Large intestine (tissue), 3 donors: ENCODE measurements at regions not wholly inside any gene's neighbourhood (a gene's known extent, or its start where the extent isn't known, plus 50 kb on each side); places are given as distances from the start of the nearest gene placed in this dataset.

Experiments
- DNase-seq, 2 donors: peaks; one replicate each; pipeline versions ENCODE4 v3.0.0 to v3.0.0-alpha.2; 2013
- H3K27ac ChIP-seq: one replicate; pipeline ENCODE4 v1.5.1; 2013; ENCODE audit warnings: low read length
- H3K27me3 ChIP-seq: 2 replicates; pipeline ENCODE4 v1.6.1; 2013; ENCODE audit warnings: low read length; ENCODE audit not compliant: control insufficient read depth, insufficient read depth
- H3K36me3 ChIP-seq: 2 replicates; pipeline ENCODE4 v1.6.1; 2013; ENCODE audit warnings: low read length; ENCODE audit not compliant: control insufficient read depth, insufficient read depth
- H3K4me1 ChIP-seq: one replicate; pipeline ENCODE4 v1.6.1; 2013; ENCODE audit warnings: low read length; ENCODE audit not compliant: control insufficient read depth, insufficient read depth
- H3K4me3 ChIP-seq: one replicate; pipeline ENCODE4 v1.5.1; 2013; ENCODE audit warnings: low read length
- H3K9me3 ChIP-seq: one replicate; pipeline ENCODE4 v1.6.1; 2013; ENCODE audit warnings: mild to moderate bottlenecking, low read depth, low read length, moderate library complexity; ENCODE audit not compliant: control insufficient read depth
- WGBS: methylation state at CpG from one replicate; pipeline ENCODE4 v1.1.5; 2013; ENCODE audit warnings: low lambda C conversion rate; ENCODE audit not compliant: insufficient coverage; 5-methylcytosine and 5-hydroxymethylcytosine counted together

- H3K4me3 ChIP-seq, result no peak overlapping the region
- WGBS, result no CpG with 5 or more reads among the region's 1 CpG
Measured at GRCh38 chr10:65500716-65501115, 1425.1 kb upstream of the LRRTM3 start.

GRCh38 chr10:65501259-65501658 lies 1424.6 kb upstream of the LRRTM3 start:
- no peaks in the 10 kb centered on the region for H3K27me3 ChIP-seq
- WGBS, result no CpG with 5 or more reads among the region's 3 CpGs
- peak; percentile 6 to 8 for DNase-seq
- no peaks in the 10 kb centered on the region for H3K4me1 ChIP-seq
- H3K27ac ChIP-seq, result no peak overlapping the region
- H3K4me3 ChIP-seq, result no peak overlapping the region
- no peaks in the 10 kb centered on the region for H3K9me3 ChIP-seq
- no peaks in the 10 kb centered on the region for H3K36me3 ChIP-seq

More at GRCh38 chr10:65500716-65501115, 1425.1 kb upstream of the LRRTM3 start:
- no peaks in the 10 kb centered on the region for H3K4me1 ChIP-seq
- DNase-seq, result no peak
- no peaks in the 10 kb centered on the region for H3K9me3 ChIP-seq
- no peak overlapping the region for H3K27ac ChIP-seq
- H3K36me3 ChIP-seq, result no peaks in the 10 kb centered on the region
- H3K27me3 ChIP-seq, result no peaks in the 10 kb centered on the region

GRCh38 chr10:65518379-65518778 lies 1407.5 kb upstream of the LRRTM3 start:
- no peaks in the 10 kb centered on the region for H3K4me1 ChIP-seq
- H3K36me3 ChIP-seq, result no peaks in the 10 kb centered on the region
- H3K4me3 ChIP-seq, result no peak overlapping the region
- no peaks in the 10 kb centered on the region for H3K27me3 ChIP-seq
- DNase-seq, result no peak
- no peak overlapping the region for H3K27ac ChIP-seq
- no peaks in the 10 kb centered on the region for H3K9me3 ChIP-seq
- no CpG with 5 or more reads among the region's 4 CpGs for WGBS

- WGBS, result no CpG with 5 or more reads among the region's 1 CpG
- no peaks in the 10 kb centered on the region for H3K9me3 ChIP-seq
- H3K4me3 ChIP-seq, result no peak overlapping the region
- no peaks in the 10 kb centered on the region for H3K36me3 ChIP-seq
- H3K27me3 ChIP-seq, result no peaks in the 10 kb centered on the region
- H3K4me1 ChIP-seq, result no peaks in the 10 kb centered on the region
- no peak overlapping the region for H3K27ac ChIP-seq
- no peak for DNase-seq
Measured at GRCh38 chr10:65528986-65529385, 1396.8 kb upstream of the LRRTM3 start.

- no peak for DNase-seq
- no peaks in the 10 kb centered on the region for H3K27me3 ChIP-seq
- no peaks in the 10 kb centered on the region for H3K4me1 ChIP-seq
- H3K36me3 ChIP-seq, result no peaks in the 10 kb centered on the region
- H3K4me3 ChIP-seq, result no peak overlapping the region
- WGBS, result 73% methylated on average over 3 of the region's 5 CpGs
- H3K27ac ChIP-seq, result no peak overlapping the region
- no peaks in the 10 kb centered on the region for H3K9me3 ChIP-seq
Measured at GRCh38 chr10:65531545-65531944, 1394.3 kb upstream of the LRRTM3 start.

- Histone ChIP-seq H3K27ac (no peak overlapping the region), H3K27me3 (no peaks in the 10 kb centered on the region), H3K4me1 (no peaks in the 10 kb centered on the region), H3K36me3 (no peaks in the 10 kb centered on the region), H3K4me3 (no peak overlapping the region), H3K9me3 (no peaks in the 10 kb centered on the region)
- 83% methylated on average over 1 of the region's 2 CpGs for WGBS
- no peak for DNase-seq
Measured at GRCh38 chr10:65534771-65535170, 1391.1 kb upstream of the LRRTM3 start.

GRCh38 chr10:65544756-65545155 lies 1381.1 kb upstream of the LRRTM3 start:
- no peak overlapping the region for H3K4me3 ChIP-seq
- no peak overlapping the region for H3K27ac ChIP-seq
- H3K27me3 ChIP-seq, result no peaks in the 10 kb centered on the region
- H3K36me3 ChIP-seq, result no peaks in the 10 kb centered on the region
- 100% methylated on average over 1 of the region's 1 CpG for WGBS
- H3K9me3 ChIP-seq, result no peaks in the 10 kb centered on the region
- H3K4me1 ChIP-seq, result no peaks in the 10 kb centered on the region
- DNase-seq, result peak in 1 of 2 donors; percentile 3

- no peaks in the 10 kb centered on the region for H3K36me3 ChIP-seq
- DNase-seq, result no peak
- no peaks in the 10 kb centered on the region for H3K27me3 ChIP-seq
- no peak overlapping the region for H3K4me3 ChIP-seq
- H3K27ac ChIP-seq, result no peak overlapping the region
- WGBS, result no CpG with 5 or more reads among the region's 3 CpGs
- H3K9me3 ChIP-seq, result no peaks in the 10 kb centered on the region
- H3K4me1 ChIP-seq, result no peaks in the 10 kb centered on the region
Measured at GRCh38 chr10:65548001-65548400, 1377.8 kb upstream of the LRRTM3 start.

- Histone ChIP-seq H3K36me3 (no peaks in the 10 kb centered on the region), H3K4me3 (no peak overlapping the region), H3K27me3 (no peaks in the 10 kb centered on the region), H3K9me3 (no peaks in the 10 kb centered on the region), H3K27ac (no peak overlapping the region), H3K4me1 (no peaks in the 10 kb centered on the region)
- no CpG with 5 or more reads among the region's 4 CpGs for WGBS
- DNase-seq, result no peak
Measured at GRCh38 chr10:65550761-65551160, 1375.1 kb upstream of the LRRTM3 start.

GRCh38 chr10:65555192-65555591 lies 1370.6 kb upstream of the LRRTM3 start:
- WGBS, result no CpG with 5 or more reads among the region's 5 CpGs
- Histone ChIP-seq H3K9me3 (no peaks in the 10 kb centered on the region), H3K4me1 (no peaks in the 10 kb centered on the region), H3K27me3 (no peaks in the 10 kb centered on the region), H3K4me3 (no peak overlapping the region), H3K36me3 (no peaks in the 10 kb centered on the region), H3K27ac (no peak overlapping the region)
- DNase-seq, result no peak

- Histone ChIP-seq H3K27ac (no peak overlapping the region), H3K27me3 (no peaks in the 10 kb centered on the region), H3K4me3 (no peak overlapping the region), H3K9me3 (no peaks in the 10 kb centered on the region), H3K36me3 (no peaks in the 10 kb centered on the region), H3K4me1 (no peaks in the 10 kb centered on the region)
- WGBS, result no CpG with 5 or more reads among the region's 5 CpGs
- DNase-seq, result no peak
Measured at GRCh38 chr10:65556006-65556405, 1369.8 kb upstream of the LRRTM3 start.
